NOMO-1 treated with dmso at 0.1 percent for 144 hours (cell line): ENCODE measurements at regions not wholly inside any gene's neighbourhood (a gene's known extent, or its start where the extent isn't known, plus 50 kb on each side); places are given as distances from the start of the nearest gene placed in this dataset.
"Not testable (repeated sequence)": the region's sequence is repeated elsewhere in the genome, so short reads cannot be mapped to it uniquely, and the experiment has no call there.

Source experiments
- DNase-seq: peaks from one replicate; lab custom pipeline; 2025; ENCODE audit not compliant: unreplicated experiment; lab: John Stamatoyannopoulos, UW

DNA sequence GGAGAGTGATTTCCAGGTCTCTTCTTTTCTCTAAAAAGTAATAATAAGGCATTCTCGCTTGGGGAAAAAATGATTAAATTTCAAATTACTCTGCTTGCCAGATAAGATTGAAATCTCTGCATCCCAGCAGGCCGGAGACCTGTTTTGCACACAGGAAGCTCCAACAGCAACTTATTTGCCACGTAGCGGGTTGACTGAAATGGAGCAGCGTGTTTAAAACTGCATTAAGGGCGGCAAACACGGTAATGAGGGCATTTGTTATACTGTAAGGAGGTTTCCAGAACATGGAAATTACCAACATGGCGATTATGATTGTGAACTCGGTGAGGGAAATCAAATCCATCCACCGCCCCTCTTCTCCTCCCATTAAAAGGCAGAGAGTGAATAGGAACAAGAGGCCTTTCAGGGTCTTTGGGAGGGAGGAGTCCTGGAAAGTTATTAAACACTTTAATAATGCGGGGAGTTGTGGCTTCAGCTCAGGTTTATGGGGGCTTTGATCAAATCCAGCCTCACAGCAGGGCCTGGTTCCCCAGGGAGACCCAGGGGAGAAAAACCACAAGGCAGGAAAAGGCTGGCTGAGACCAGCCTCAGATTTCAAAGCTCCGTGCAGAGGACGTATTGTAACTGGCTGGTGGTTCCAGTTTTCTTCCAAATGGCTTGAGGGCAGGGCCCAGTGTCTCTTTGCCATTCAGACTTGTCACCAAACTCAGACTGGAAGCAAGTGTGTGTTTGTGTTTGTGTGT lies 242.3 kb downstream of the TLE3 start:
- no peak for DNase-seq

GRCh38 chr15:69857250-69857649 lies 240.5 kb downstream of the TLE3 start:
- DNase-seq, result no peak

DNA sequence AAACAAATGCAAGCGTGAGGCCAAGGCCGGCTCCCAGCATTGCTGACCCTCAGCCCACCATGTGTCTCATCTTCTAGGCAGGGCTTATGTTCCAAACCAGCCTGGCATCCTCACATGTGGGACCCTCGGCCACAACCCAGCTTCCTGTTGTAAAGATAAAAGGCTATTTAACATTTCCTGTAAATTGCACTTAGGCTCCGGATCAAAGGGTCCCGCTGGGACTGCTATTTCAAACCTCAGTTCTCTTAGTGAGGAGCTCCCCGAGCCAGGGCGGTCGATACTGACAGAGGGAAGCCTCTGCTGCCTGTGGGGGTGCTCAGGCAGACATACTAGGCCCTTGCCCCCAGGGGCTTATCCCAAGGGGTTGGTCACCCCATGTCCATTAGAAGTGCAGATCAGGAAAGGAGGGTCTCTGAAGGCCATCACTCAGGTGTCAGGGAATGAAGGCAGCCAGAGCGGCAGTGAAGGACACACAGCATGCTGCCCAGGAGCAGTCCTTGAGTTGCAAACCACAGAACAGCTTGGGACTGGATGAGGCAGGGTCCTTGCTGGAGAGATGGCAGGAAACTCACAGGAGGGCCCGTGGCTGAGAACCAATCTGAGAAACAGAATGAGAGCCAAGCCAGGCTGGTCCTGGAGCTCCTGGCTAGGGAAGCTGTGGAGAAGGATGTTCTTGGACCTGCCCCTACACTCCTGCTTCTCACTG lies 239.9 kb downstream of the TLE3 start:
- no peak for DNase-seq

GRCh38 chr15:69858456-69858855 lies 239.3 kb downstream of the TLE3 start:
- DNase-seq, result no peak

- no peak for DNase-seq
Observed at GRCh38 chr15:69859866-69860265, 237.9 kb downstream of the TLE3 start.

GRCh38 chr15:69860321-69860720 lies 237.4 kb downstream of the TLE3 start:
- no peak for DNase-seq

DNA sequence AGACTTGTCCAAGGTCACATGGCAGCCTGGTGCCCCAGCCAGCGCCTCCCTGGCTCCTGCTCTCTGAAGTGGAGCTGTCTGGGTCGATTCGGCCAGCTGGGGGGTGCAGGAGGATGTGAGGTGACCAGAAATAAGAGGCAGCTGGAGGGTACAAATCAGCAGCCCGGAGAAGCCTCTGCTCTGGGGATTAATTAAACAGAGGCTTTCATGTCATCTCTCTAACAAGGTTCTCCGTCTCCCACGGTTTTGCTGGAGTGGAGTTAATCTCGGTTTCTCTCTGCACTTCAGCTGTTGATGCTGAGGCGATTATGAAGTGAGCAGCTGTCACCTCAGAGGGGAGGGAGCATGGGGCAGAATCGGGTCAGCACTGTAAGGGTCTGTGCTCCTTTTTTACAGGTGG lies 236.8 kb downstream of the TLE3 start:
- DNase-seq, result no peak

DNA sequence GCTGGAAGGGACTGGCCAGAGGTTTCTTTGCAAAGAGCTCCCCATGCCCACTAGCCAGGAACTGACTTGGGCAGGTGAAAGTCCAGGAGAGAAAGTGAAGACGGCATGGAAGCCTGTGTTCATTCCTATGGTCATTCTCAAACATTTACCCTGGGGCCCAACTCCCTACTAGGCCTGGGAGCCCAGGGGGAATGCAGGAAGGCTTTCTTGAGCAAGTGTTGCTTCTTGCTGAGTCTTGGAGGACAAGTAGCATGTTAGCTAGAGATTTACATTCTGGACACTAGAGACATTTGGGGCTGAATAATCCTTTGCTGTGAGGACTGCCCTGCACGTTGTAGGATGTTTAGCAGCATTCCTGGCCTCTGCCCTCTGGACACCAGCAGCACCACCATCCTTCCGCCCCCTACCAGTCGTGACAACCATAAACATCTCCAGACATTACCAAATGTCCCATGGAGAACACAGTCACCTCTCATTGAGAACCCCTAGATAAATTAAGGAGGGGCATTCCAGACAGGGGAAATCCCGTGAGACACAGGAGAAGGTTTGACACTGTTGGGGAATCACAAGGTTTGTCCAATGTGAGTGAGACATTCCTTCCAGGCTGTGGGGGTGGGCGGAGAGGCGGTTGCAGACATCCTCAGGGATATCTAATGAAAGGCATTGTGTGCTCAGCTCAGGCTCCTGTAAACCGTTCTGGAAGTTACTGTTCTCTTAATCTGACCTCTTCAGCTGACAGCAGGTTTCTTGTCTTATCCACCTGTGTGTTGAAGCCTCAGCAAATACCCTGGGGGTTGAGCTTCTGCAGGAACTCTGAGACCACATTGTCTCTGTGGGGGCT lies 236.2 kb downstream of the TLE3 start:
- no peak for DNase-seq

DNA sequence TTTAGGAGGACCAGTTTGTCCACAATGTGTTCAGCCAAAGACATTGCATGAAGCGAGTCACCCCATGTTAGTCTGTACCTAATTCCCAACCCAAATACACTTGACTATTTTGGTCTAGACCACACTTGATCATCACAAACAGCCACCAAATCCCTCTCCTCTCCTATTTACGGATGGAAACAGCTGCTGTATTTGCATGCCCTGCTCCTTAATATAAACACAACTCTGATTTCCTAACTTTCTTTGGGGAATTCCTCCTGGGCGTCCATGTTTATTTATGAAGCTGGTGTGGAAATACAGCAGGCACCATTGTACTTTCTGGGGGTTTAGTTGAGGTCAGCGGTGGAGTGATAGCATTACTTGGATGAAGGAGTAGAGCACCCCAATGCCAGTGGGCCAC lies 235.2 kb downstream of the TLE3 start:
- DNase-seq, result no peak

DNA sequence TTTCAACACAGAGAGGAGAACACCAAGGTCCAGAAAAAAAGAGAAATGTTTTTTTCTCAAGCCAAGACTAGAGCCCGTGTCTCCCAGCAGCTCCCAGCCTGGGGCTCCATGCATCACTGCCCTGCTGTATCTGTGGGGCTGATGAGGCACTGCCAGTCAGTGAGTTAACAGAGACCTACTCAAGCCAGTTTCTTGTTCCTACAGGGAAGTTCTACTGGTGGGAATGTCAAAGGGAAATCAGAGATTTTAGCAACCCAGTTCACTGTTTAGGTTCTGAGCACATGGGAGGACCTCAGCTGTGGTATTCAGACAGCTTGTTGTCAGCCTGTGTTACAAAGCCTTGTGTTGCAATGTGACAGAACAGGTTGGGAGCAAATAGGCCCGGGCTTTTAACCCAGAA lies 234.3 kb downstream of the TLE3 start:
- DNase-seq, result no peak

GRCh38 chr15:69865369-69865768 lies 232.3 kb downstream of the TLE3 start:
- DNase-seq, result no peak

GRCh38 chr15:69868756-69869155 lies 229.0 kb downstream of the TLE3 start:
- no peak for DNase-seq

- no peak for DNase-seq
Observed at GRCh38 chr15:69869291-69869690, 228.4 kb downstream of the TLE3 start.

DNA sequence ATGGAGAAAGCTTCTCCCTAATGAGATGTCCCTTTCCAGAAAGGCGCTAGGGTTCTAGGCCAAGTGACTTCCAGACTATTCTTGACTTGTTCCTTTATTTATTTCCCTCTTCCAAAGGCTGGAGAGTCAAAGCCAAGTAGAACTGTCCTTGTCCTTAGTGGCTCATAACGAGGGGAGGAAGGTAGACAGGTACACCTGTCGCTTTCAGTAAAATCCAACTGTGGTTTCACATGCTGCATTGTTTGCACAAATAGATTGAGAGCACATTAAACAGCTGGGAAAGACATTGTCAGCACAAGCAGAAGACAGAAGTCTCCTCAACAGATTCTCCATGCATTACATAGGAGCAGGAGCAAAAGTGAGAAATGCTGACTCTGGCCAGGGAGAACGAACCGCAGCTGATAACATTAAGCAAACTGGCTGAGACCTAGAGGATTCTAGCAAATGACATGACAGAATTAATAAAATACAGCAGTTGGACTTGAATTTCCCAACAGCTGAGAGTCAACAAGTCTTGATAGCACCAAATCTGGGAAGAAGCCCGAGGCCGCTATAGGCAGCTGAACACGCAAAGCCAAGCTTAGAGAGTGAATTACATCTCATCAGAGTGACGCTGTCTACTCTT lies 227.7 kb downstream of the TLE3 start:
- no peak for DNase-seq

DNA sequence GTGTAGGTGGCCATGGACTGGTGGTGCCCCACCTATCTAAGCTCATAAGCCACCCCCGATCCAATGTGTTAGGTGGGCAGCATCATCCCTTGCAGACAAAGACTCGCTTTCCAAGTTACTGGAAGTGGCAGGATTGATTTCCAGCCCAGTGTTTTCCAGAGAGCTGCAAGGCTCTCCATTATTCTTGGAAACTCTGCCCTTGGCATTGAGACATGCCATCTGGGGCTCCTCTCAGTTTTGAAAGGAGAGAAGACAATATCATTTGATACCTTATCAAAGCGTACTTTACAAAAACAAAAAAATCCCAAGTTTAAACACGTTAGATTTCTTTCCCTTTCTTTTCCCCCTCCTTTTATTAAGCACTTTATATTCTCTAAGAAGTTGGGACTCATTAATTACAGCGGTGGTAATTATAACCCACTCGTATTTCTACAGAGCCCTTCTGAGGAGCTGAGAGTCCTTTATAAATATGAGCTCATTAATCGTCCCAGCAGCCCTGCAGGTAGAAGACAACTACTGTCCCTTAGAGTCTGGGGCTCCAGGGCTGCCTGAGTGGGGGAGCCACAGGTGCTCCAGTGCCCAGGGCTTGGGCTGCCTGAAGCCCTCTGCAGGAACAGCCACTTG lies 226.1 kb downstream of the TLE3 start:
- no peak for DNase-seq

- no peak for DNase-seq
Observed at GRCh38 chr15:69873807-69874206, 223.9 kb downstream of the TLE3 start.

- DNase-seq, result no peak
Observed at GRCh38 chr15:69874321-69874720, 223.4 kb downstream of the TLE3 start.

GRCh38 chr15:69876064-69876940 lies 221.4 kb downstream of the TLE3 start:
- no peak for DNase-seq

DNA sequence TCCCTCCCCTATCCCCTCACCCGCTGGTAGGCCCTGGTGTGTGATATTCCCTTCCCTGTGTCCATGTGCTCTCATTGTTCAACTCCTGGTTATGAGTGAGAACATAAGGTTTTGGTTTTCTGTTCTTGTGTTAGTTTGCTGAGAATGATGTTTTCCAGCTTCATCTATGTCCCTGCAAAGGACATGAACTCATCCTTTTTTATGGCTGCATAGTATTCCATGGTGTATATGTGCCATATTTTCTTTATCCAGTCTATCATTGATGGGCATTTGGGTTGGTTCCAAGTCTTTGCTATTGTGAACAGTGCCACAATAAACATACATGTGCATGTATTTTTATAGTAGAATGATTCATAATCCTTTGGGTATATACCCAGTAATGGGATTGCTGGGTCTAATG lies 217.8 kb downstream of the TLE3 start:
- DNase-seq, result not testable (repeated sequence)
